SK-N-SH (cell line): ENCODE measurements at regions not wholly inside any gene's neighbourhood (a gene's known extent, or its start where the extent isn't known, plus 50 kb on each side); places are given as distances from the start of the nearest gene placed in this dataset.

Source experiments
- CTCF ChIA-PET: fragments of 300-600, 350-600 bp; formaldehyde crosslinking; extraction: SDS; loops from one replicate; lab custom pipeline; 2021; lab: Yijun Ruan, JAX
- POLR2A ChIA-PET: fragments of 350-600 bp; sonication (Branson Sonifier 250); formaldehyde crosslinking; extraction: SDS; loops from one replicate; lab custom pipeline; 2020; ENCODE audit warnings: antibody characterized with exemption, inconsistent platforms; lab: Yijun Ruan, JAX
- DNase-seq: peaks from one replicate; pipeline ENCODE4 v3.0.0; 2012
- H2AFZ ChIP-seq: fragments of 200-600 bp; sonication (generic); 2 replicates; pipeline ENCODE4 v1.8.1; 2016; ENCODE audit warnings: antibody characterized with exemption, mild to moderate bottlenecking, low read depth
- H3F3A ChIP-seq: fragments of 200-600 bp; sonication (generic); replicated peaks from 2 replicates; pipeline ENCODE3; 2016; ENCODE audit warnings: antibody characterized with exemption, mild to moderate bottlenecking; ENCODE audit not compliant: insufficient read depth
- H3K27ac ChIP-seq, 2 experiments: fragments of 200-500 bp in 1 of 2; fragments of 200-600 bp in 1 of 2; sonication (Bioruptor generic) in 1 of 2; sonication (generic), shearing (Covaris generic) in 1 of 2; 2 replicates each; pipeline versions ENCODE4 v1.5.1 to v1.6.1; 2014 to 2016; ENCODE audit warnings: low read depth in 2 of 2, inconsistent platforms in 1 of 2, low read length in 1 of 2, mild to moderate bottlenecking in 1 of 2, mixed read lengths in 1 of 2
- H3K27me3 ChIP-seq: fragments of 200-600 bp; sonication (generic), shearing (Covaris generic); 2 replicates; pipeline ENCODE4 v1.6.1; 2016; ENCODE audit warnings: mixed run types; ENCODE audit not compliant: insufficient read depth
- H3K36me3 ChIP-seq, 2 experiments: fragments of 200-500 bp in 1 of 2; fragments of 200-600 bp in 1 of 2; sonication (Bioruptor generic) in 1 of 2; sonication (generic) in 1 of 2; replicated peaks in 1 of 2; 2 replicates each; pipeline versions ENCODE3 to v1.5.1; 2014 to 2016; ENCODE audit warnings: low read length in 1 of 2, mild to moderate bottlenecking in 1 of 2; ENCODE audit not compliant: insufficient read depth in 2 of 2, control insufficient read depth in 1 of 2
- H3K4me1 ChIP-seq, 2 experiments: fragments of 200-500 bp in 1 of 2; fragments of 200-600 bp in 1 of 2; sonication (Bioruptor generic) in 1 of 2; sonication (generic), shearing (Covaris generic) in 1 of 2; 2 replicates each; pipeline versions ENCODE4 v1.5.1 to v1.6.1; 2014 to 2016; ENCODE audit warnings: low read depth in 1 of 2, low read length in 1 of 2, mixed run types in 1 of 2; ENCODE audit not compliant: insufficient read depth in 2 of 2, control insufficient read depth in 1 of 2
- H3K4me2 ChIP-seq: fragments of 200-600 bp; sonication (generic), shearing (Covaris generic); 2 replicates; pipeline ENCODE4 v1.6.1; 2017; ENCODE audit warnings: mixed run types
- H3K4me3 ChIP-seq, 2 experiments: fragments of 200-500 bp in 1 of 2; fragments of 200-600 bp in 1 of 2; sonication (Bioruptor generic) in 1 of 2; sonication (generic), shearing (Covaris generic) in 1 of 2; 2 replicates each; pipeline versions ENCODE4 v1.5.1 to v1.8.1; 2014 to 2016; ENCODE audit warnings: low read depth in 2 of 2, inconsistent platforms in 1 of 2, low read length in 1 of 2, mild to moderate bottlenecking in 1 of 2, mixed read lengths in 1 of 2, moderate library complexity in 1 of 2
- H3K79me2 ChIP-seq: fragments of 200-600 bp; sonication (generic); 2 replicates; pipeline ENCODE4 v1.8.1; 2017; ENCODE audit warnings: mild to moderate bottlenecking; ENCODE audit not compliant: insufficient read depth
- H3K9ac ChIP-seq: fragments of 200-600 bp; sonication (generic); 2 replicates; pipeline ENCODE4 v1.6.1; 2017; ENCODE audit warnings: mixed run types
- H3K9me2 ChIP-seq: fragments of 200-600 bp; sonication (generic); 2 replicates; pipeline ENCODE4 v1.6.1; 2017; ENCODE audit warnings: mixed run types
- H3K9me3 ChIP-seq: fragments of 200-600 bp; sonication (generic); 2 replicates; pipeline ENCODE4 v1.6.1; 2017; ENCODE audit warnings: mixed run types, mild to moderate bottlenecking, moderate library complexity
- H4K20me1 ChIP-seq: fragments of 200-600 bp; sonication (generic); 2 replicates; pipeline ENCODE4 v1.6.1; 2017; ENCODE audit warnings: mild to moderate bottlenecking, mixed run types; ENCODE audit not compliant: insufficient read depth
- CHD2 ChIP-seq: fragments of 150-350 bp; IDR thresholded peaks from 2 replicates; pipeline ENCODE4 v1.6.1; 2018; ENCODE audit warnings: low read length; ENCODE audit not compliant: partially characterized antibody
- FOSL2 ChIP-seq: IDR thresholded peaks from 2 replicates; pipeline ENCODE4 v1.4.0; 2012; ENCODE audit warnings: low read depth, mild to moderate bottlenecking, moderate library complexity, borderline replicate concordance
- FOXM1 ChIP-seq: IDR thresholded peaks from 2 replicates; pipeline ENCODE4 v1.4.0; 2012; ENCODE audit warnings: low read depth, mild to moderate bottlenecking
- JUND ChIP-seq: IDR thresholded peaks from 2 replicates; pipeline ENCODE4 v1.4.0; 2012
- NRF1 ChIP-seq: IDR thresholded peaks from 2 replicates; pipeline ENCODE4 v1.6.1; 2012; ENCODE audit warnings: low read depth, mild to moderate bottlenecking, low read length
- RAD21 ChIP-seq: IDR thresholded peaks from 2 replicates; pipeline ENCODE4 v1.6.1; 2012; ENCODE audit warnings: mild to moderate bottlenecking, low read length
- SMC3 ChIP-seq: IDR thresholded peaks from 2 replicates; pipeline ENCODE4 v1.6.1; 2012; ENCODE audit warnings: low read depth, low read length, improper control_type of control experiment
- TAF1 ChIP-seq: IDR thresholded peaks from 2 replicates; pipeline ENCODE4 v1.6.1; 2012; ENCODE audit warnings: low read depth, mild to moderate bottlenecking, low read length, moderate library complexity, borderline replicate concordance
- TCF12 ChIP-seq: IDR thresholded peaks from 2 replicates; pipeline ENCODE4 v1.4.0; 2012
- WGBS: methylation state at CpG from one replicate; pipeline ENCODE4 v1.1.6; 2017; ENCODE audit warnings: low lambda C conversion rate; 5-methylcytosine and 5-hydroxymethylcytosine counted together
- TF ChIP-seq, protein P1 (sequence below): fragments of 150-350 bp; IDR thresholded peaks from 2 replicates; pipeline ENCODE4 v1.6.1; 2017; ENCODE audit warnings: antibody characterized with exemption, low read length, low read depth, borderline replicate concordance
- TF ChIP-seq, protein P2 (sequence below): fragments of 150-350 bp; IDR thresholded peaks from 2 replicates; pipeline ENCODE4 v1.6.1; 2016; ENCODE audit warnings: mild to moderate bottlenecking, low read depth, low read length
- TF ChIP-seq, protein P3 (sequence below): IDR thresholded peaks from 2 replicates; pipeline ENCODE4 v1.6.1; 2012; ENCODE audit warnings: mild to moderate bottlenecking, low read depth, low read length, moderate library complexity
- TF ChIP-seq, protein P4 (sequence below): fragments of 200-600 bp; sonication (generic); IDR thresholded peaks from 2 replicates; pipeline ENCODE4 v1.6.1; 2017; ENCODE audit warnings: antibody characterized with exemption, mild to moderate bottlenecking, moderate library complexity

DNA sequence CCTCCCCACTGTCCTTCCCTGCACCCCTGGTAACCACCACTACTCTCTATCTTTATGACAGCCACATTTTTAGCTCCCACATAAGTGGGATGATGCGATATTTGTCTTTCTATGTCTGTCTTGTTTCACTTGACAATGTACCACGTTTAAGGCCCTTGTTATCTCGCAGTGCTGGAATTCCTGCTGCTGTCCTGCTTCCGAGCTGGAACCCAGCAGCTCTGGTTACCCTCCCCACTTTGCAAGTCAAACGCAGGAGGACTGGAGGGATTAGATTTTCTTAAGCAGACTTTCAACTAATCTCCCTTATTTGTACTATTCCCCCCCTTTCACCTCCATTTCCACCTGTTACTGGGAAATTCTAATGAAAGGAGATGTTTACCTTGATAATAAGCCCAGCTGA lies 59.1 kb upstream of the PDX1 start:
- Histone ChIP-seq H3K9me3 (no peaks in the 10 kb centered on the region), H3K36me3 (no peaks in the 10 kb centered on the region), H3K9me2 (no peaks in the 10 kb centered on the region), H3F3A (no peaks in the 10 kb centered on the region), H2AFZ (no peak overlapping the region), H3K4me1 (no peaks in the 10 kb centered on the region), H3K27me3 (peaks cover 35% of the 10 kb centered on the region; the same call in 1 of the 2 replicates)
- WGBS, result 3% methylated on average over 5 of the region's 5 CpGs
- CTCF ChIA-PET, result interaction anchor here (0.6 to 1.6 kb wide), 3 partner anchors 8 to 498 kb away, joined by 4 to 5 read pairs (median 4); no protein-coding TSS in a partner anchor
- TF ChIP-seq SMC3 (no peak), NRF1 (no peak), JUND (no peak), FOXM1 (no peak)
- TF ChIP-seq, all 33 proteins: peak for 0
- no peak overlapping the region for H3K9ac ChIP-seq
- H3K79me2 ChIP-seq, result no peaks in the 10 kb centered on the region
- POLR2A ChIA-PET, result no interaction called here
- H3K4me3 ChIP-seq, result no peak overlapping the region
- no peaks in the 10 kb centered on the region for H4K20me1 ChIP-seq
- no peak overlapping the region for H3K27ac ChIP-seq
- H3K4me2 ChIP-seq, result no peak overlapping the region
- DNase-seq, result no peak

DNA sequence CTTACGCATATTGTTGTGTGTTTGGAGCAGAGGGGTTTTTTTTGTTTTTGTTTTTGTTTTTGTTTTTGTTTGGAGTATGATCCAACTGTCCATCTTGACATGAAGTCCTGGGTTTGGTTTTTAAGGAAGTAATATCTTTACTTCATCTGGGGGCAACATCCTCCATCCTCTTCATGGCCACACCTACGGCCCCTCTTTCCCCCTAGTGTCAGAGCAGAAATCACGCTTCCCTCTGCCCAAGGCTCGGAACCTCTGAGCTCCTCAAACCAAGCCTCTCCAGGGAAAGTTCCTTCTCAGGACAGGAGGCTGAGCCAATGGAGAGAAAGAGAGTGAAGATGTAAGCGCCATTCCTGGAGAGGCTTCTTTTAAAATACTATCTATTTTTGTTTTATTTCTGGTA lies 58.6 kb upstream of the PDX1 start:
- WGBS, result 9% methylated on average over 5 of the region's 5 CpGs

DNA sequence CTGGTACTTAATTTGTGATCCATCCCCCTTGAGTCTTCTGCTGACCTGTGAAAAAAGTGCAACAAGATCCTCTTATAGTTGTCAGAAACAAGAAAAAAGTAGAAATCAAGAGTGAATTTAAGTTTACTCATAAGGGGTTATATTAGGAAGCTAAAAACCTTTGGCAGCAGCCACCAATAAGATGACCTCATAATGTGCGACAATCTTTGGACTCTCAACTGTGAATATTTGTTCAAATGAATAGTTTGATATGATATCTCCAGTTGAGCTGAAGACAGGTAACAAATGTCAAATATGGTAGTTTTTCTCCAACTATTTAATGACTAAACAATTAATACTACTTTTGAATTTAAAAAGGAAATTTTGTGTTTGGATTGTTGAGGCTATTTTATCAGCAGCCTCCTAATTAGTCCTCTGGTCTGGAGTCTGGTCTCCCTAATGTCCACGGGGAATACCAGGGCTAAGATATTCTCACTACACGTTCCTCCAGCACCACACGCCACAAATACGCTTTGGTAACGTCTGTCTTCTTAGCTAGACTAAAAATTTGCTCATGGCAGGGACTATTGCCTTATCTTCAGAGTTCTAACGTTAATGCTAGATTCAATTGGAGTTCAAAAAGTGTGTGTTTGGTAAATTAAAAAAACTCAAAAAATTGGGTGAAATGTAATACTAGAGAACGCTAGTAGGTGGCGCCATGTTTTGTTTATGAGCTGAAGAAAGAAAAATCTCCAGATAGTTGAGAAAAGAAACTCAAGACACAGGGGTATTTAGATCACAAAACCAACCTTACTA lies 51.0 kb upstream of the PDX1 start:
- no peak overlapping the region for H3K9ac ChIP-seq
- no peak overlapping the region for H3K4me2 ChIP-seq
- ChIA-PET POLR2A (no interaction called here), CTCF (interaction anchor here (0.6 to 1.8 kb wide), 18 partner anchors 8 to 770 kb away, joined by 3 to 19 read pairs (median 4); no protein-coding TSS in a partner anchor)
- no peaks in the 10 kb centered on the region for H3K79me2 ChIP-seq
- no peak overlapping the region for H2AFZ ChIP-seq
- H3K27ac ChIP-seq, result no peak overlapping the region
- no peaks in the 10 kb centered on the region for H3K9me2 ChIP-seq
- no peaks in the 10 kb centered on the region for H3K36me3 ChIP-seq
- WGBS, result 4% methylated on average over 9 of the region's 9 CpGs
- no peaks in the 10 kb centered on the region for H3K9me3 ChIP-seq
- no peaks in the 10 kb centered on the region for H3F3A ChIP-seq
- H3K27me3 ChIP-seq, result peaks cover 11% of the 10 kb centered on the region; the same call in 1 of the 2 replicates
- no peak overlapping the region for H3K4me3 ChIP-seq
- no peaks in the 10 kb centered on the region for H4K20me1 ChIP-seq
- DNase-seq, result no peak
- H3K4me1 ChIP-seq, result no peaks in the 10 kb centered on the region
- TF ChIP-seq, protein P1, sequence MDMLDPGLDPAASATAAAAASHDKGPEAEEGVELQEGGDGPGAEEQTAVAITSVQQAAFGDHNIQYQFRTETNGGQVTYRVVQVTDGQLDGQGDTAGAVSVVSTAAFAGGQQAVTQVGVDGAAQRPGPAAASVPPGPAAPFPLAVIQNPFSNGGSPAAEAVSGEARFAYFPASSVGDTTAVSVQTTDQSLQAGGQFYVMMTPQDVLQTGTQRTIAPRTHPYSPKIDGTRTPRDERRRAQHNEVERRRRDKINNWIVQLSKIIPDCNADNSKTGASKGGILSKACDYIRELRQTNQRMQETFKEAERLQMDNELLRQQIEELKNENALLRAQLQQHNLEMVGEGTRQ, result no peak
- TF ChIP-seq SMC3 (peak; percentile 27; the same call in 1 of the 2 replicates), FOSL2 (no peak), TAF1 (no peak), TCF12 (no peak), NRF1 (no peak)
- TF ChIP-seq, protein P2, sequence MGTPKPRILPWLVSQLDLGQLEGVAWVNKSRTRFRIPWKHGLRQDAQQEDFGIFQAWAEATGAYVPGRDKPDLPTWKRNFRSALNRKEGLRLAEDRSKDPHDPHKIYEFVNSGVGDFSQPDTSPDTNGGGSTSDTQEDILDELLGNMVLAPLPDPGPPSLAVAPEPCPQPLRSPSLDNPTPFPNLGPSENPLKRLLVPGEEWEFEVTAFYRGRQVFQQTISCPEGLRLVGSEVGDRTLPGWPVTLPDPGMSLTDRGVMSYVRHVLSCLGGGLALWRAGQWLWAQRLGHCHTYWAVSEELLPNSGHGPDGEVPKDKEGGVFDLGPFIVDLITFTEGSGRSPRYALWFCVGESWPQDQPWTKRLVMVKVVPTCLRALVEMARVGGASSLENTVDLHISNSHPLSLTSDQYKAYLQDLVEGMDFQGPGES, result no peak
- TF ChIP-seq, protein P3, sequence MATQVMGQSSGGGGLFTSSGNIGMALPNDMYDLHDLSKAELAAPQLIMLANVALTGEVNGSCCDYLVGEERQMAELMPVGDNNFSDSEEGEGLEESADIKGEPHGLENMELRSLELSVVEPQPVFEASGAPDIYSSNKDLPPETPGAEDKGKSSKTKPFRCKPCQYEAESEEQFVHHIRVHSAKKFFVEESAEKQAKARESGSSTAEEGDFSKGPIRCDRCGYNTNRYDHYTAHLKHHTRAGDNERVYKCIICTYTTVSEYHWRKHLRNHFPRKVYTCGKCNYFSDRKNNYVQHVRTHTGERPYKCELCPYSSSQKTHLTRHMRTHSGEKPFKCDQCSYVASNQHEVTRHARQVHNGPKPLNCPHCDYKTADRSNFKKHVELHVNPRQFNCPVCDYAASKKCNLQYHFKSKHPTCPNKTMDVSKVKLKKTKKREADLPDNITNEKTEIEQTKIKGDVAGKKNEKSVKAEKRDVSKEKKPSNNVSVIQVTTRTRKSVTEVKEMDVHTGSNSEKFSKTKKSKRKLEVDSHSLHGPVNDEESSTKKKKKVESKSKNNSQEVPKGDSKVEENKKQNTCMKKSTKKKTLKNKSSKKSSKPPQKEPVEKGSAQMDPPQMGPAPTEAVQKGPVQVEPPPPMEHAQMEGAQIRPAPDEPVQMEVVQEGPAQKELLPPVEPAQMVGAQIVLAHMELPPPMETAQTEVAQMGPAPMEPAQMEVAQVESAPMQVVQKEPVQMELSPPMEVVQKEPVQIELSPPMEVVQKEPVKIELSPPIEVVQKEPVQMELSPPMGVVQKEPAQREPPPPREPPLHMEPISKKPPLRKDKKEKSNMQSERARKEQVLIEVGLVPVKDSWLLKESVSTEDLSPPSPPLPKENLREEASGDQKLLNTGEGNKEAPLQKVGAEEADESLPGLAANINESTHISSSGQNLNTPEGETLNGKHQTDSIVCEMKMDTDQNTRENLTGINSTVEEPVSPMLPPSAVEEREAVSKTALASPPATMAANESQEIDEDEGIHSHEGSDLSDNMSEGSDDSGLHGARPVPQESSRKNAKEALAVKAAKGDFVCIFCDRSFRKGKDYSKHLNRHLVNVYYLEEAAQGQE, result no peak
- TF ChIP-seq, protein P4, sequence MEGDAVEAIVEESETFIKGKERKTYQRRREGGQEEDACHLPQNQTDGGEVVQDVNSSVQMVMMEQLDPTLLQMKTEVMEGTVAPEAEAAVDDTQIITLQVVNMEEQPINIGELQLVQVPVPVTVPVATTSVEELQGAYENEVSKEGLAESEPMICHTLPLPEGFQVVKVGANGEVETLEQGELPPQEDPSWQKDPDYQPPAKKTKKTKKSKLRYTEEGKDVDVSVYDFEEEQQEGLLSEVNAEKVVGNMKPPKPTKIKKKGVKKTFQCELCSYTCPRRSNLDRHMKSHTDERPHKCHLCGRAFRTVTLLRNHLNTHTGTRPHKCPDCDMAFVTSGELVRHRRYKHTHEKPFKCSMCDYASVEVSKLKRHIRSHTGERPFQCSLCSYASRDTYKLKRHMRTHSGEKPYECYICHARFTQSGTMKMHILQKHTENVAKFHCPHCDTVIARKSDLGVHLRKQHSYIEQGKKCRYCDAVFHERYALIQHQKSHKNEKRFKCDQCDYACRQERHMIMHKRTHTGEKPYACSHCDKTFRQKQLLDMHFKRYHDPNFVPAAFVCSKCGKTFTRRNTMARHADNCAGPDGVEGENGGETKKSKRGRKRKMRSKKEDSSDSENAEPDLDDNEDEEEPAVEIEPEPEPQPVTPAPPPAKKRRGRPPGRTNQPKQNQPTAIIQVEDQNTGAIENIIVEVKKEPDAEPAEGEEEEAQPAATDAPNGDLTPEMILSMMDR, result peak; percentile 62

More for the DNA sequence above, 58.6 kb upstream of the PDX1 start:
- no peaks in the 10 kb centered on the region for H3F3A ChIP-seq
- CTCF ChIA-PET, result interaction anchor here (0.6 to 1.6 kb wide), 3 partner anchors 8 to 499 kb away, joined by 4 to 5 read pairs (median 4); no protein-coding TSS in a partner anchor
- no peak overlapping the region for H3K9ac ChIP-seq
- H3K9me3 ChIP-seq, result no peaks in the 10 kb centered on the region
- H3K27ac ChIP-seq, result no peak overlapping the region
- no peaks in the 10 kb centered on the region for H3K9me2 ChIP-seq
- POLR2A ChIA-PET, result no interaction called here
- H2AFZ ChIP-seq, result no peak overlapping the region
- no peaks in the 10 kb centered on the region for H3K79me2 ChIP-seq
- TF ChIP-seq RAD21, result no peak
- TF ChIP-seq CHD2, result no peak
- no peak overlapping the region for H3K4me2 ChIP-seq
- H3K27me3 ChIP-seq, result peaks cover 35% of the 10 kb centered on the region; the same call in 1 of the 2 replicates
- no peak overlapping the region for H3K4me3 ChIP-seq
- no peaks in the 10 kb centered on the region for H4K20me1 ChIP-seq
- no peaks in the 10 kb centered on the region for H3K36me3 ChIP-seq
- H3K4me1 ChIP-seq, result no peaks in the 10 kb centered on the region
- DNase-seq, result no peak
